ENCODE measurements at regions not wholly inside any gene's neighbourhood (a gene's known extent, or its start where the extent isn't known, plus 50 kb on each side); places are given as distances from the start of the nearest gene placed in this dataset.

DNA sequence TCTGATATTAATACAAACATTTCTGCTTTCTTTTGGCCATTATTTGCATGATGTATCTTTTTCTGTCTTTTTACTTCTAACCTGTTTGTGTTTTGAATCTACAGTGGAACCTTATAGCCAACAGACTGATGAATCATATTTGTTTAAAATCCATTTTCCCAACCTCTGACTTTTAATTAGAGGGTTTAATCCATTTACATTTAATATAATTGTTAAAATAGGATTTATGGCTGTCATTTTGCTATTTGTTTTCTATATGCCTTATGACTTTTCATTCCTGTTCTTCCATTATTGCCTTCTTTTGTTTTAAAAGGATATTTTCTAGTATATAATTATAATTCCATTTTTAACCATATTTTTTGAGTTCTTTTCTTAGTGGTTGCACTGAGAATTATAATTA lies 286.1 kb downstream of the ZNF621 start:
- DNase-seq (ENCODE audit: low read depth in 2 of 2), result no peak

GRCh38 chr3:40817017-40817416 lies 292.3 kb downstream of the ZNF621 start:
- DNase-seq (ENCODE audit: low read depth in 2 of 2), result no peak

GRCh38 chr3:40821315-40821714 lies 296.6 kb downstream of the ZNF621 start:
- DNase-seq (ENCODE audit: low read depth in 2 of 2), result no peak

DNA sequence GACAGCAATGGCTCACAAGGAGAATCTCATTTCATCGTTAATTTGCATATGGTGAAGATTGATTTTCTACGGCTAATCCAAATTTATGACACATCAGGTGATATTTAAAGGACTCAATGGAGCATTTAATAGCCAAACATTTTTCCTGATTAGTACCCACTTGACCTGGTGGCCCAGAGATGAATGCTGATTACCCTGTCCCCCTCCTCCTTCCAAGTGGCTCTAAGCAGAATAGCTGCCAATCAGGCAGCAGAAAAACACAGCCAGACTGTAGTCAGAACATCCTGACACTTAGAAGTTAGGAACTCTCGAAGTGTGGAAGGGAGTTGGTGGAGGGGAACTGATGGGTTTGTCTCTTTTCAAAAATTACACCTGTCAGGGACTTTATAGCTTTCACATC lies 302.5 kb downstream of the ZNF621 start:
- no peak for DNase-seq (ENCODE audit: low read depth in 2 of 2)

- no peak for DNase-seq (ENCODE audit: low read depth in 2 of 2)
Measured at GRCh38 chr3:40827942-40828688, 303.4 kb downstream of the ZNF621 start.

DNA sequence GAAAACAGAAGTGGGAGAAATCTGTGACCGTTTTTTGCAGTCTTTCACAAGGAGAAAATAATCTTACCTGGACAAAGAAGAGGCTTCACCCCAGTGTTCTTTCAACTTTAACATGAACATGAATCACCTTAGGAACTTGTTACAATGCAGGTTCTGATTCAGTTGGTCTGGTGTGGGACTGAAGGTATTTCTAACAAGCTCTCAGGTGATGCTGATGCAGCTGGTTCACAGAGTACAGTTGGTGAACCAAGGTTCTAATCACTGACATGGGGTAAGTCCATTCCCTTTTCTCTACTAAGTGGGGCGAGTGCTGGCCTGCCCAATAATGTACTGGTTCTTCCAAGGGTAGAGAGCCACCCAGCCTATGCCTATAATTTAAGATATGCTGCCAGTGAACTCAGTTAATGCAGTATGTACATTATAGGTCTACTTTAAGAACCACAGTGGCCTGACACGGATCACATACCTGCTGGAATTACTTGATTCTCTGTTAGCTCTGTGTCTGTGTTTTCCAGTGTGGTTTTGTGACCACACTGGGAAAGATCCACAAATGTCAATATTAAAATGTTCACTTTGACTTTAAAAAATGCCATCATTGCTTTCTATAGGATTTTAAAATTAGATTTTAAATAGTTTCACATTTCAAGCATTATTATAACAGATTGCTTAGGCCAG lies 304.1 kb downstream of the ZNF621 start:
- no peak for DNase-seq (ENCODE audit: low read depth in 2 of 2)

- DNase-seq (ENCODE audit: low read depth in 2 of 2), result no peak
Measured at GRCh38 chr3:40829876-40830275, 305.1 kb downstream of the ZNF621 start.

DNA sequence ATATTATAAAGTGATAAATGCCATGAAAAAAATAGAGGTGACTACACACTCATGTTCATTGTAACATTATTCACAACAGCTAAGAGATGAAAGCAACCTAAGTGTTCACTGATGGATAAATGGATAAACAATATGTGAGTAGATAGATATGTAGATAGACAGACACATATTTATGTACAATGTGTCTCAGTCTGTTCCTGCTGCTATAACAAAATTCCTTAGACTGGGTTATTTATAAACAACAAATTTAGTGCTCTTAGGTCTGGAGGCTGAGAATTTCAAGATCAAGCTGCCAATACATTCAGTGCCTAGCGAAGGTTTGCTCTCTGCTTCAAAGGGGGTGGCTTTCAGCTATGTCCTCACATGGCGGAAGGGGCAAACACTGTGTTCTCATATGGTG lies 312.5 kb downstream of the ZNF621 start:
- no peak for DNase-seq (ENCODE audit: low read depth in 2 of 2)

GRCh38 chr3:40841131-40841530 lies 316.4 kb downstream of the ZNF621 start:
- DNase-seq (ENCODE audit: low read depth in 2 of 2), result no peak

DNA sequence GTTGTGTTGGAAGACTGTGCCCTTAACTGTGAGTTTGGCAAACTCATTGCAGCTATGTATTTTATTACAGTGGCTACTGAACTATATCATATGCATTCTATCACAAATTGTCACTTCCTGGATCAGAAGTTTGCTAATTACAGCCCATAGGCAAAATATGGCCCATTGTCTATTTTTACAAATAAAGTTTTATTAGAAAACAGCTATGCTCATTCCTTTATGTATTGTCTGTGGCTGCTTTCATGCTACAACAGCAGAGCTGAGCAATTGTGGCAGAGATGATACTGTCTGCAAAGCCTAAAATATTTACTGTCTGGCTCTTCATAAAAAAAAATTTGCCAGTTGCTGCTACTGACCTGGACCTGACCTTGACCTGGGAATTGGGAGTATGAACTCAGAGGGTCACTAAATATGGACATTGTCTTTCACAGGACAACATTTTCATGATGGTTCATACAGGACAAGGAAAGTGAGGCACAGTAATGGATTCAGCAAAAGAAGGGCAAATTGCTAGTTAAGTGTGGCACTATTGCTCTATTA lies 316.9 kb downstream of the ZNF621 start:
- no peak for DNase-seq (ENCODE audit: low read depth in 2 of 2)

DNA sequence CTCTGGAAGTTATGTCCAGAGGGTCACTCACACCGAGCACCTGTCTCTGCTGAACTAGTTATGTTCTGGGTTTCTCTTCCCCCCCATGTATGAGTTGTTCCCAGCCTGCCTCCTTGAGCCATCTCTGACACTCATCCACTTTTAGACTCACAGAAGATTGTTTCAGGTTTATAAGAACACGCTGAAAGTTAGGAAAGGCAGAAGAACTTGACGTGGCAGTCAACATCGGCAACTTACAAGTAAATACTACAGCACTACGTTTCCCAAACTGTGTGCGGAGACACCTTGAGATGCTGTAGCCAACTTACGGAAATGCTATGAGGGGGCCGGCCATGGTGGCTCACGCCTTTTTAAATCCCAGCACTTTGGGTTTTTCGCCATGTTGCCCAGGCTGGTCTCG lies 318.0 kb downstream of the ZNF621 start:
- no peak for DNase-seq (ENCODE audit: low read depth in 2 of 2)

DNA sequence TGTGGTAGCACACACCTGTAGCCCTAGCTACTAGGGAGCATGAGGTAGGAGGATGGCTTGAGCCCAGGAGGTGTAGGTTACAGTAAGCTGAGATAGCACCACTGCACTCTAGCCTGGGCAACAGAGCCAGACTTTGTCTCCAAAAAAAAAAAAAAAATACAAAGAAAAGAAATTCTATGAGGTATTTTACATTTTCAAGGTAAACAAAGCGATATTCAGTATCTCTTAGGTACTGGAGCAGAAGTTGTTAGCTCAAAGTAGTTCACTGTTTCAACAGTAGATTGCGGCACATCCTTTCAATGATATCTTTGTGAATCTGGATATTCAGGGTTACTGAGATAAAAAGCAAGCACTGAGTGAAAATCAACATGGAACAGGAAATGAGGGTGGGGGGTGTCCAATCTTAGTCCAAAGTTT lies 318.5 kb downstream of the ZNF621 start:
- no peak for DNase-seq (ENCODE audit: low read depth in 2 of 2)

DNA sequence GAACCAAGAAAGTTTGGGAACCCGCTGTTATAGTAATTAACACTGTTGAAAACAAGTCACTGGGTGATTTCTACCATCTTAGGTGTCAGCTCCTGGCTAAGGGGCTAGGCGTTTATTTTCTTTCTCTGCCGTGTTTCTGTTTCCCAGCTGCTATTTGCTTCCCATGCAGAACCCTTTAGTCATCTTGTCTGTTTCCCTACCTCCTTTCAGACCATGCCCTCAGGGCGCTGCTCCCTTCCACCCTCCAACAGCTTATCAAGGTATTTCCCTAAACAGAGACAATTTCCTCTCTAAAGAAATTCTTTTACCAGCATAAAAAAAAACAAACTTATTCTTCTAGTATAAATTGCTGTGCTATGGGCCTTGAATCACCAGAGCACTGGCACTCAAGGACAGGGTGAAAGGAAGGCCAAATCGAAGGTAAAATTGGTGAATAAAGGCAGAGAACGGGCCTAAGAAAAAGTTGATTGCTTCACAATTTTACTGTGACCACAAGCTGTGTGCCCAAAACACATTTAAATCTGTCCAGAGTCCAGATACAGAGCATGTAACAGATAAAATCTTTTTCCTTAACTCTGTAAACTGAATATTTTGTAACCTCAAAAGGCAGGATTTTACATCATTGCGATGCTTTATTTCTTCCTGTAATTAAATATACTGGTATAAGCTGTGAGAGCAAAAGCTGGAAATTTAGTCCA lies 319.2 kb downstream of the ZNF621 start:
- DNase-seq (ENCODE audit: low read depth in 2 of 2), result no peak

- DNase-seq (ENCODE audit: low read depth in 2 of 2), result no peak
Measured at GRCh38 chr3:40844896-40845295, 320.1 kb downstream of the ZNF621 start.

- DNase-seq (ENCODE audit: low read depth in 2 of 2), result no peak
Measured at GRCh38 chr3:40845447-40845846, 320.7 kb downstream of the ZNF621 start.

- DNase-seq (ENCODE audit: low read depth in 2 of 2), result no peak
Measured at GRCh38 chr3:40845916-40846315, 321.2 kb downstream of the ZNF621 start.

DNA sequence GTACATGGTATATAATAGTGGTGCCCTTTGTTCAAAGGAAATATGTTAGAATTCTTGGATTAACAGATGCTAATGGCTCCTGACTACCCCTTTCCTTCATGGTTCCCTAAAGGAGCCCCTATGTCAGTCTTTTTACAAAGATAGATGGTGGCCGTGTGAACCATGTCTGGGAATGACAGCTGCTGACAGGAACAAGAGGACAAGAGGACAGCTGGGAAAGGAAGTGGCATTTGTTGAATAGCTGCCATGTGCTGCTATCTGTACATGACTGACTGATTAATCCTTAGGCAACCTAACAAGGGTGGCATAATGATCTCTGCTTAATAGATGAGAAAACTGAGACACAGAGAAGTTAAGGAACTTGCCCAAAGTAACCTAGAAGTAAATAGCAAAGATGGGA lies 321.7 kb downstream of the ZNF621 start:
- no peak for DNase-seq (ENCODE audit: low read depth in 2 of 2)

- no peak for DNase-seq (ENCODE audit: low read depth in 2 of 2)
Measured at GRCh38 chr3:40847551-40847992, 322.8 kb downstream of the ZNF621 start.

GRCh38 chr3:40848421-40848820 lies 323.7 kb downstream of the ZNF621 start:
- DNase-seq (ENCODE audit: low read depth in 2 of 2), result no peak

DNA sequence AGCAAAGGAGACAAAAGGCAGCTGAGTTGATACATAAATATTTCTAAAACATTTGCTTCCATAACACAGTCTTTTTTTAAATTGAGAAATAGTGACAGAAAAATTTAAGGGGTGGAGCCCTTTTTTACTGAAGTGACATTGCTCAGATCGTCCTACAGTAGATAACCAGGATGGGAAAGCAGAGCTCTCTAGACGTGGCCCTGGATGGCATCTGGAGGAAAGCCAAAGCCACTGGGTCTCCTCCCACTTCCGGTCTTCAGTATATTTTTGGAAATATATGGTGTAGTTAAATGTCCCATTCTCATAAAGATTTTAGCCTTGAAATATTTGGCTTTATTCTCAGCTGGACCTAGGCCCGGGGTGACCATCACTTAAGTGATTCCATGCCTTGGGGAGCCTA lies 326.1 kb downstream of the ZNF621 start:
- no peak for DNase-seq (ENCODE audit: low read depth in 2 of 2)

- no peak for DNase-seq (ENCODE audit: low read depth in 2 of 2)
Measured at GRCh38 chr3:40851836-40852235, 327.1 kb downstream of the ZNF621 start.

GRCh38 chr3:40852712-40853111 lies 328.0 kb downstream of the ZNF621 start:
- DNase-seq (ENCODE audit: low read depth in 2 of 2), result no peak

DNA sequence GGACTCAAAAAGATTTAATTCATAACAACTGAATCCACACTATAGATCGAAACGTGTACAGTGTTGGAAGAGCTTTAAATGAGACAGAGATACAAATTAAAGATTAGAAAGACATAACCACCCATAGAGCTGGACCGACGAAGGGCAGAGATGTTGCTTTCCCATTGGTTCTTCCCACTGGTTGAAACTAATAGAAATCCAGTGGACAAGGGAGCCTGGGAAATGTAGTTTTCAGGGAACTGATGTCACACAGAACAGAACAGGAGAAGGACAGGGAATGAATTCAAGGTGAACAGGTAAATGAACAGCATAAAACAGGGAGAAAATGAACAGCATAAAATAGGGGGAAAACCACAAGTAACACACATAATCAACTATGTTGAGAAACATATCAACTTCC lies 328.7 kb downstream of the ZNF621 start:
- no peak for DNase-seq (ENCODE audit: low read depth in 2 of 2)

Measured in stimulated activated CD4-positive, alpha-beta T cell treated with anti-CD3 and anti-CD28 coated beads, Interleukin-15, amount 100 ng/mL, for 48 hours (primary cell).